Trophoblast cell (in vitro differentiated cells and primary cell): ENCODE measurements at regions not wholly inside any gene's neighbourhood (a gene's known extent, or its start where the extent isn't known, plus 50 kb on each side); places are given as distances from the start of the nearest gene placed in this dataset.

Source experiments
- DNase-seq, 2 donors: peaks; one replicate each; pipeline ENCODE4 v3.0.0-alpha.2; 2016
- H2AFZ ChIP-seq: 2 replicates; pipeline ENCODE4 v1.6.1; 2013; ENCODE audit warnings: low read length, moderate library complexity, mild to moderate bottlenecking; ENCODE audit not compliant: insufficient read depth, poor library complexity
- H2AK5ac ChIP-seq: 2 replicates; pipeline ENCODE4 v1.6.1; 2013; ENCODE audit warnings: mild to moderate bottlenecking, low read length
- H2BK120ac ChIP-seq: 2 replicates; pipeline ENCODE4 v1.6.1; 2013; ENCODE audit warnings: low read length, mild to moderate bottlenecking, moderate library complexity; ENCODE audit not compliant: insufficient read depth, poor library complexity
- H2BK12ac ChIP-seq: 2 replicates; pipeline ENCODE4 v1.6.1; 2013; ENCODE audit warnings: mild to moderate bottlenecking, low read length, moderate library complexity
- H2BK5ac ChIP-seq: 2 replicates; pipeline ENCODE4 v1.6.1; 2013; ENCODE audit warnings: low read length, low read depth, moderate library complexity, mild to moderate bottlenecking; ENCODE audit not compliant: poor library complexity
- H3K14ac ChIP-seq: 2 replicates; pipeline ENCODE4 v1.6.1; 2013; ENCODE audit warnings: mild to moderate bottlenecking, low read length
- H3K18ac ChIP-seq: 2 replicates; pipeline ENCODE4 v1.6.1; 2013; ENCODE audit warnings: mild to moderate bottlenecking, low read length
- H3K23ac ChIP-seq: 2 replicates; pipeline ENCODE4 v1.6.1; 2013; ENCODE audit warnings: low read length
- H3K27ac ChIP-seq: 2 replicates; pipeline ENCODE4 v1.5.1; 2013; ENCODE audit warnings: low read depth, mild to moderate bottlenecking, inconsistent platforms, low read length, moderate library complexity
- H3K27me3 ChIP-seq: 2 replicates; pipeline ENCODE4 v1.6.1; 2013; ENCODE audit warnings: inconsistent platforms, mild to moderate bottlenecking, low read length, moderate library complexity; ENCODE audit not compliant: insufficient read depth
- H3K36me3 ChIP-seq, 2 experiments: 1 replicate in 1 of 2; 2 replicates in 1 of 2; pipeline ENCODE4 v1.6.1; 2013; ENCODE audit warnings: low read length in 2 of 2, mild to moderate bottlenecking in 2 of 2, moderate library complexity in 1 of 2; ENCODE audit not compliant: insufficient read depth in 2 of 2, control insufficient read depth in 1 of 2
- H3K4ac ChIP-seq: 2 replicates; pipeline ENCODE4 v1.6.1; 2013; ENCODE audit warnings: low read depth, mild to moderate bottlenecking, low read length, moderate library complexity
- H3K4me1 ChIP-seq, 2 experiments: 1 replicate in 1 of 2; 2 replicates in 1 of 2; pipeline ENCODE4 v1.6.1; 2013; ENCODE audit warnings: low read length in 2 of 2, mild to moderate bottlenecking in 2 of 2, moderate library complexity in 1 of 2; ENCODE audit not compliant: insufficient read depth in 2 of 2, control insufficient read depth in 1 of 2
- H3K4me2 ChIP-seq: 2 replicates; pipeline ENCODE4 v1.6.1; 2013; ENCODE audit warnings: inconsistent platforms, mild to moderate bottlenecking, low read length, moderate library complexity
- H3K4me3 ChIP-seq: 2 replicates; pipeline ENCODE4 v1.5.1; 2013; ENCODE audit warnings: mild to moderate bottlenecking, low read depth, low read length, inconsistent platforms
- H3K79me1 ChIP-seq: one replicate; pipeline ENCODE4 v1.6.1; 2013; ENCODE audit warnings: low read length
- H3K79me2 ChIP-seq: 2 replicates; pipeline ENCODE4 v1.6.1; 2013; ENCODE audit warnings: low read length, mild to moderate bottlenecking; ENCODE audit not compliant: control insufficient read depth, insufficient read depth, poor library complexity
- H3K9ac ChIP-seq: 2 replicates; pipeline ENCODE4 v1.6.1; 2013; ENCODE audit warnings: mild to moderate bottlenecking, low read length
- H3K9me3 ChIP-seq: 2 replicates; pipeline ENCODE4 v1.6.1; 2013; ENCODE audit warnings: low read depth, mild to moderate bottlenecking, control low read depth, inconsistent platforms, low read length; ENCODE audit not compliant: insufficient read depth
- H4K12ac ChIP-seq: 2 replicates; pipeline ENCODE4 v1.6.1; 2013; ENCODE audit warnings: low read depth, mild to moderate bottlenecking, low read length, moderate library complexity
- H4K8ac ChIP-seq: 2 replicates; pipeline ENCODE4 v1.6.1; 2013; ENCODE audit warnings: low read depth, mild to moderate bottlenecking, low read length, moderate library complexity
- H4K91ac ChIP-seq: one replicate; pipeline ENCODE4 v1.6.1; 2013; ENCODE audit warnings: low read depth, mild to moderate bottlenecking, low read length, moderate library complexity
- WGBS: extraction: QIAGEN DNeasy Blood & Tissue Kit; methylation state at CpG from one replicate; pipeline ENCODE4 v1.1.7; 2013; ENCODE audit warnings: missing lambda C conversion rate; ENCODE audit not compliant: insufficient read length, insufficient coverage; ENCODE audit errors: extremely low coverage; 5-methylcytosine and 5-hydroxymethylcytosine counted together

DNA sequence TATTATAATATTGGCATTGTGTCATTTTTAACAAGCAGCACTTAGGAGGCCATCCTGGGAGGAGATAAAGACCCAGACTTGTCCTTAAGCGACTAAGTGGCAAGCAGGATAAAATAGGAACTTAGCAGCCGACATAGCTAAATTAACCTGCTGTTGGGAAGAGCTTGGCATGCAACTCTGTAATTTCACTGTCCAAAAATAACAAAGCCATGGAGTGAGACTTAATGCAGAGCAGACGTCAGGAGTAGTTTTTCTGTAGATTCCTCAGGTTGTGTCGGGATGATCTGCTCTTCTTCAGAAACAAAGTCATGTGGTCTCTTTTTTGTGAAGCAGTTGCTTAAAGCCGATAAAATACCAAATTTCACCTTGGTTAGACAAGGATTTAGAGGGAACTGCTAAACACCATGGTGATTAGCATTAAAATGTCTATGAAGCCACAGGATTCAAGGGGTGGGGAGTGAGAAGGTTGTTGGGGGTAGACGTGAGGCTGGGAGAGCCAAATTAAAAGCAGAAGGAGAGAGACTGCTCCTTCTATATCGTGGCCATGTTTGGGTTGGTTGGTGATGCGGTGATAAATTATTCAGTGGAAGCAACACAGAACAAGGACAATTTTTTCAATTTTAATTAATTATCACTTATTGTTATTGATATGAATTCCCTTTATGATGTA lies 303.0 kb downstream of the CSNK1G3 start:
- no peak overlapping the region for H4K8ac ChIP-seq
- no peak overlapping the region for H3K9ac ChIP-seq
- no peak overlapping the region for H2BK5ac ChIP-seq
- H4K91ac ChIP-seq, result no peak overlapping the region
- no peak overlapping the region for H4K12ac ChIP-seq
- no peak overlapping the region for H3K4me3 ChIP-seq
- H3K4me2 ChIP-seq, result no peak overlapping the region
- peak overlapping the region; percentile 37 for H3K27ac ChIP-seq
- H3K36me3 ChIP-seq, result no peaks in the 10 kb centered on the region
- H3K27me3 ChIP-seq, result no peaks in the 10 kb centered on the region
- H3K4ac ChIP-seq, result no peak overlapping the region
- H3K18ac ChIP-seq, result no peak overlapping the region
- no peak overlapping the region for H2BK12ac ChIP-seq
- no peak overlapping the region for H2AFZ ChIP-seq
- H3K23ac ChIP-seq, result no peak overlapping the region
- DNase-seq, result no peak
- no CpG with 5 or more reads among the region's 8 CpGs for WGBS
- no peaks in the 10 kb centered on the region for H3K79me2 ChIP-seq
- peaks cover 4% of the 10 kb centered on the region for H3K79me1 ChIP-seq
- H2BK120ac ChIP-seq, result no peak overlapping the region
- peaks cover 7 to 10% of the 10 kb centered on the region in 2 experiments for H3K4me1 ChIP-seq
- H3K9me3 ChIP-seq, result no peaks in the 10 kb centered on the region
- no peak overlapping the region for H3K14ac ChIP-seq
- H2AK5ac ChIP-seq, result no peak overlapping the region

- no peak overlapping the region for H4K12ac ChIP-seq
- H3K27me3 ChIP-seq, result no peaks in the 10 kb centered on the region
- peak overlapping the region; percentile 13 for H3K4me2 ChIP-seq
- H2BK120ac ChIP-seq, result no peak overlapping the region
- H2AK5ac ChIP-seq, result no peak overlapping the region
- no peaks in the 10 kb centered on the region for H3K79me2 ChIP-seq
- H3K79me1 ChIP-seq, result peaks cover 4% of the 10 kb centered on the region
- no peak overlapping the region for H2BK5ac ChIP-seq
- no peak overlapping the region for H3K18ac ChIP-seq
- no peak overlapping the region for H4K91ac ChIP-seq
- no CpG with 5 or more reads among the region's 10 CpGs for WGBS
- H2BK12ac ChIP-seq, result no peak overlapping the region
- no peak overlapping the region for H3K23ac ChIP-seq
- H3K9ac ChIP-seq, result no peak overlapping the region
- H3K27ac ChIP-seq, result peak overlapping the region; percentile 69
- H3K4me3 ChIP-seq, result no peak overlapping the region
- peaks cover 7 to 13% of the 10 kb centered on the region in 2 experiments for H3K4me1 ChIP-seq
- no peak overlapping the region for H3K14ac ChIP-seq
- H2AFZ ChIP-seq, result no peak overlapping the region
- DNase-seq, result peak; percentile 15 to 46
- no peaks in the 10 kb centered on the region for H3K9me3 ChIP-seq
- H4K8ac ChIP-seq, result no peak overlapping the region
- H3K4ac ChIP-seq, result no peak overlapping the region
- no peaks in the 10 kb centered on the region for H3K36me3 ChIP-seq
Observed at GRCh38 chr5:123813937-123814624, 302.1 kb downstream of the CSNK1G3 start.

DNA sequence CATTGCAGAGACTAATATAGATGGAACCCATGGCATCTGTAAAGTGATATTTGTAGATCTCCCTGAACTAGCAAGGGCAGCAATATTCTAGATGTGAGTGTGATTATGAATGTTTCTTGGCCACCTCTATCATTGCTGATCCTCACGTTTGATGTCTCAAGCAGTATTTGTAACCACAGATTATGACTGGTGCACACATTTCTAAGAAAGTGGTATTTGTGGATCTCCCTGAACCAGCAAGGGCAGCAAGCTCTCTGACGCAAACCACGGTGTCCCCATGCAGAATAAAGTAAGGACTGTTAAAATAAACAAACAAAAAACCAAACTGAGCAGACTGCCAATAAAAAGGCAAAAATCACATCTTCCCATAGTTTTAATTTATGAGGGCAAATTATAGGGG lies 301.3 kb downstream of the CSNK1G3 start:
- Histone ChIP-seq H3K27ac (no peak overlapping the region), H3K27me3 (no peaks in the 10 kb centered on the region), H3K14ac (no peak overlapping the region), H3K79me1 (peaks cover 4% of the 10 kb centered on the region), H3K79me2 (no peaks in the 10 kb centered on the region), H2AFZ (no peak overlapping the region), H3K4ac (no peak overlapping the region), H3K23ac (no peak overlapping the region), H4K12ac (no peak overlapping the region), H2AK5ac (no peak overlapping the region), H3K4me1 (peaks cover 7 to 13% of the 10 kb centered on the region in 2 experiments), H3K9me3 (no peaks in the 10 kb centered on the region), H2BK120ac (no peak overlapping the region), H3K4me3 (no peak overlapping the region), H2BK12ac (no peak overlapping the region), H3K4me2 (no peak overlapping the region), H4K8ac (no peak overlapping the region), H2BK5ac (no peak overlapping the region), H3K36me3 (no peaks in the 10 kb centered on the region), H3K9ac (no peak overlapping the region), H4K91ac (no peak overlapping the region), H3K18ac (no peak overlapping the region)
- DNase-seq, result peak in 1 of 2 donors; percentile 3
- no CpG with 5 or more reads among the region's 3 CpGs for WGBS

- H3K9ac ChIP-seq, result no peak overlapping the region
- no peaks in the 10 kb centered on the region for H3K36me3 ChIP-seq
- H3K4me1 ChIP-seq, result peaks cover 7 to 14% of the 10 kb centered on the region in 2 experiments
- no peak overlapping the region for H3K18ac ChIP-seq
- H3K4ac ChIP-seq, result no peak overlapping the region
- no peak overlapping the region for H4K12ac ChIP-seq
- no peak overlapping the region for H3K14ac ChIP-seq
- H3K27me3 ChIP-seq, result no peaks in the 10 kb centered on the region
- no peaks in the 10 kb centered on the region for H3K79me2 ChIP-seq
- H4K8ac ChIP-seq, result no peak overlapping the region
- no peak overlapping the region for H3K4me3 ChIP-seq
- no peak overlapping the region for H2BK120ac ChIP-seq
- no peak overlapping the region for H4K91ac ChIP-seq
- no peak overlapping the region for H2BK5ac ChIP-seq
- peaks cover 4% of the 10 kb centered on the region for H3K79me1 ChIP-seq
- H3K23ac ChIP-seq, result no peak overlapping the region
- DNase-seq, result no peak
- no peak overlapping the region for H3K27ac ChIP-seq
- H3K9me3 ChIP-seq, result no peaks in the 10 kb centered on the region
- WGBS, result no CpG with 5 or more reads among the region's 2 CpGs
- H3K4me2 ChIP-seq, result no peak overlapping the region
- H2AFZ ChIP-seq, result no peak overlapping the region
- H2AK5ac ChIP-seq, result no peak overlapping the region
- no peak overlapping the region for H2BK12ac ChIP-seq
Observed at GRCh38 chr5:123811831-123812230, 299.9 kb downstream of the CSNK1G3 start.
